ENCODE measurements at regions not wholly inside any gene's neighbourhood (a gene's known extent, or its start where the extent isn't known, plus 50 kb on each side); places are given as distances from the start of the nearest gene placed in this dataset.
"Not testable (repeated sequence)": the region's sequence is repeated elsewhere in the genome, so short reads cannot be mapped to it uniquely, and the experiment has no call there.

- DNase-seq = no peak
Measured at GRCh38 chr22:35186492-35186891, 70.8 kb upstream of the HMGXB4 start.

- DNase-seq = not testable (repeated sequence)
Measured at GRCh38 chr22:35188930-35189329, 68.4 kb upstream of the HMGXB4 start.

- no peak for DNase-seq
Measured at GRCh38 chr22:35189559-35189958, 67.7 kb upstream of the HMGXB4 start.

- no peak for DNase-seq
Measured at GRCh38 chr22:35191412-35191811, 65.9 kb upstream of the HMGXB4 start.

- DNase-seq = no peak
Measured at GRCh38 chr22:35192129-35192918, 65.0 kb upstream of the HMGXB4 start.

- no peak for DNase-seq
Measured at GRCh38 chr22:35195226-35195625, 62.1 kb upstream of the HMGXB4 start.

- no peak for DNase-seq
Measured at GRCh38 chr22:35195821-35196220, 61.5 kb upstream of the HMGXB4 start.

GRCh38 chr22:35197071-35197470 lies 60.2 kb upstream of the HMGXB4 start:
- DNase-seq = no peak

GRCh38 chr22:35197886-35198285 lies 59.4 kb upstream of the HMGXB4 start:
- peak; percentile 13 to 43 for DNase-seq

GRCh38 chr22:35198738-35199137 lies 58.6 kb upstream of the HMGXB4 start:
- DNase-seq = peak; percentile 69 to 71

- no peak for DNase-seq
Measured at GRCh38 chr22:35202376-35202775, 54.9 kb upstream of the HMGXB4 start.

GRCh38 chr22:35203583-35203982 lies 53.7 kb upstream of the HMGXB4 start:
- DNase-seq = no peak

GRCh38 chr22:35204807-35205775 lies 52.2 kb upstream of the HMGXB4 start:
- no peak for DNase-seq

GRCh38 chr22:35205961-35206360 lies 51.3 kb upstream of the HMGXB4 start:
- DNase-seq = no peak

GRCh38 chr22:35206889-35207288 lies 50.4 kb upstream of the HMGXB4 start:
- no peak for DNase-seq
